H4 (cell line): ENCODE measurements at regions not wholly inside any gene's neighbourhood (a gene's known extent, or its start where the extent isn't known, plus 50 kb on each side); places are given as distances from the start of the nearest gene placed in this dataset.
"Not testable (repeated sequence)": the region's sequence is repeated elsewhere in the genome, so short reads cannot be mapped to it uniquely, and the experiment has no call there.

Experiments
- DNase-seq: peaks from one replicate; pipeline ENCODE4 v3.0.0-alpha.2; 2015; ENCODE audit warnings: low spot score

DNA sequence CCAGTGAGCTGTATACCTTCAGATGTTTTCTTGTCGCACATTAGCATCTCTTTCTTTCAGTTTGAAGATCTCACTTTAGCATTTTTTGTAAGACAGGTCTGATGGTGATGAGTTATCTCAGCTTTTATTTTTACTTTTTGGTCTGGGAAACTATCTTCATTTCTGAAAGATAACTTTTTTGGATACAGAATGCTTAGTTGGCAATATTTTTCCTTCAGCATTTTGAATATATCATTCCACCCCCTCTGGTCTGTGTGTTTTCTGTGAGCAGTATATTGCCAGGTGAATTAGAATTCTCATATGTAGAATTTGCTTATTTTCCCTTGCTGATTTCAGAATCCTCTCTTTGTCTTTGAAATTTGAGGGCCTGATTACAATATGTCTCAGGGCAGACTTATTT is 743.3 kb downstream of the PLOD2 start:
- DNase-seq, result no peak

DNA sequence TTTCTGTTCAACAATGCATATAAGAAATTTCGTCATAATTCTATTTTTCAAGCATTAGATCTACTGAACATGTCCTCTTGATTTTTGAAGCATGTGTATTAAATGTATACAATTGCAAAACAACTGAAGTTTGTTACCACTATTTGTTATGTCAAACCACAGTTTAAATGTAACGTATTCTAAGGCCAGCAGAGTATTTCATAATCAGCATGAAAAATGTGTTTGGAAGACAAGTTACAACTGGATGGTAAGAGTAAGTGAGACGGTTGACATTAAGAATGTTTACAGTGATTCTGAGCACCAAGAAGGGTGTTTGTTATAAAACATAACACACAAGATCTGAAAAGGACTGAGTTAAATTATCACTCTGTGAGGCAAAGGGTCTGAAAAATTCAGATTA is 738.4 kb downstream of the PLOD2 start:
- DNase-seq, result no peak

DNA sequence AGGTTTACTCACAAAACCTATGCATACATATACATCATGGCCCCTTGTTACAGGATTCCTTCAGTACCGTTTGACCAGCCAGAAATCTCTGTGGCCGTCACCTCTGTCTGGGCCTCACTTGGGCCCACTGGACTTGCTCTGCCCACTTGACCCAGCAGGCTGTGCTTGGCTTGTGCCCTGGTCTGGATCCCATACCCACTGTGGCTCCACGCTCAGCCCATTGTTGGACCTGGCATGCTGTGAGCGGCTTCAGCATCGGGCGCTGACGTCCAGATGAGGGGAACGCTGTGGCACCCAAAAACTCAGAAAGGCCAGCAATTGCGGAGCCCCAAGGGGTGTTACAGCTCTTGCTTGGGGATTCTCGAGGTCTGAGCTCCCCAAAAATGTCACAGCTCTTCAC is 733.6 kb downstream of the PLOD2 start:
- DNase-seq, result no peak

DNA sequence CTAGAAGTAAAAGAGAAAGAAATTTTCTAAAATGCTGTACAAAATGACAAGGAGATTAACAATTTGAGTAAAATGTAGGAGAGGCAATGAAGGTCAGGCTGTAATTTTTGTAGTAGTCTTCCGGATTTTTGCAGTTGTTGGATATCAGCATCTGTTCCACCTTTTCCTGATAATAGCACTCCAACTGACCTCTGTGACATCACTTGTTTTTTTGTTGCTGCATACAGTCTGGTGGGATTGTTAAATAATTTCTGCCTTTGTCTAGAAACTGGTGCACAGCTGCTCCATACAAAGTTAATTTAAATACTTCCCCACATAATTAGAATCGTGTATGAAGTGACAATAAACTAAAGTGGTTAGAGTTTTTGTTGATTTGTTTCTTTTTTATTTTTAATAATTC is 731.4 kb downstream of the PLOD2 start:
- no peak for DNase-seq

DNA sequence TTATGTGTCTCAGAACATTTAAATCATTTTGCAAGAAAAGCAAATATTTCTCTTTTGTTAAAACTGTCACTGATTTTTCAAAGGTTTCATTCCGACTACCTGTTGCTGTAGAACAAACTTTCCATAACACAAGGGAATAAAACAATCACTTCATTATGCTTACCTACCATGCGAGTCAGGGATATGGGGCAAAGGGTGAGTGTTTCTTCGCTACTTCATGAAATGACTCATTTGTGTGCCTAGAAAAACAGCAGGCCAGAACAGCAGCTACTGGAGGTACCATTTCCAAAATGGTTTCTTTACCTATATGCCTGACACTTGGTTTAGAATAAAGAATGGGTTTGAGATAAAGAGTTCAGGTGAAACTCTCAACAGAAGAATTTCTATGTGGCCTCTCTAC is 712.5 kb downstream of the PLOD2 start:
- DNase-seq, result no peak

DNA sequence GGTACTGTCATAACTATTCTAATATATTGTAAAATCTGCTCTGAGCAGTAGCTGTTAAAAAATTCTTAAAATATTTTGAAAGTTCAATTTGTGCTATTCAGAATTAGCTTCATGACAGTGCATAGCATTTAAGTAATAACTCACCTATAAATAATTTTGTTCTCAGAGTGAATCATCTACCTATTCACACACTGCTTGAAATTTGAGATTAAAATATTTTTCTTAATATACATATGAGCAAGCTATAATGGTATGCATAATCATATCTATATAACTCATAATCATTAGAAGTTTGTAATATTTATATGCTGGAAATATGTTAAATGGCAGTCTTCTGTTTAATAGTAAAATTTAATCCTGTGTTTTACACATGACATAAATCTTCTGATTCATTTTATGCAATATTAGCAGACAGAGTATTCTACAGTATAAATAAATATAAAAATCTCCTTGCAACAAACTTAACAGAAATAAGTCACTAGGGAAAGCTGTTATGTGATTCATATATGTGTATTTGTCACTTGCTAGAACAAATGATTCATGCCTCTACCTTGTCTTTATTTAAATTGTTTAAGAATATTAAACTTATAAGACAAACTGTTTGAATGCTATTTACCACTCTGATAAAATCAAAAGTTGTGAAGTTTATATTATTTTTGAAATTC is 710.8 kb downstream of the PLOD2 start:
- no peak for DNase-seq

DNA sequence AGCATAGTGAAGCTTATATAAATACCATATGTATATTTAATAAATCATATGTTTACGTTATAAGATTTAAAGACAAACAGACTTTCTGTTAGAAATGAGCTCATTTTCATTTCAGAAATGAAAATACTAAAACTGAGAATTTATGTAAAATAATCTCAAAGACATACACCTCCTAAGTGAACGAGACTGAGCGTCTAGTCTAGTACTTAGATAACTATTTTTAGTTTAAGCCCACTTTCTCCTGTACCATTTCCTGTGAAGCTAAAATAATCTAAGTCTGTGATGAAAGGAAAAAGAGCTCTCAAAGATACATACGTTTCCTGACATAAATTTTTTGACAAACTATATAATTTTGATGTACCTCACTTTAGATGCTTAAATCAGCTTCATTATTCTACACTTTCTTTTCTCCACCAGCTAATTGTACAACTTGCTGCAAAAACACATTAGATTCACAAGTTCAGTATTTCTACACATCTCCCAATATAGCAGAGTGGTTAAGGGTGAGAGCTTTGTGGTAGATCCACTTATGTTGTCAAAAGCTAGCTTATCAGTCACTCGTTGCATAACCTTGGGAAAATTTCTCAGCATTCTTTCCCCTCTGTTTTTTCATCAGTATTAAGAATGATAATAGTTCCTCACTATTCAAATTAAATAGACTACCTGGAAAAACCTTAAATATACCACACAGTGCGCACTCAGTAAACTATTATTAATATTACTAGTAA is 703.0 kb downstream of the PLOD2 start:
- no peak for DNase-seq

DNA sequence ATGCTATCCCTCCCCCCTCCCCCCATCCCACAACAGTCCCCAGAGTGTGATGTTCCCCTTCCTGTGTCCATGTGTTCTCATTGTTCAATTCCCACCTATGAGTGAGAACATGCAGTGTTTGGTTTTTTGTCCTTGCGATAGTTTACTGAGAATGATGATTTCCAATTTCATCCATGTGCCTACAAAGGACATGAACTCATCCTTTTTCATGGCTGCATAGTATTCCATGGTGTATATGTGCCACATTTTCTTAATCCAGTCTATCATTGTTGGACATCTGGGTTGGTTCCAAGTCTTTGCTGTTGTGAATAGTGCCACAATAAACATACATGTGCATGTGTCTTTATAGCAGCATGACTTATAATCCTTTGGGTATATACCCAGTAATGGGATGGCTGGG is 701.3 kb downstream of the PLOD2 start:
- not testable (repeated sequence) for DNase-seq

DNA sequence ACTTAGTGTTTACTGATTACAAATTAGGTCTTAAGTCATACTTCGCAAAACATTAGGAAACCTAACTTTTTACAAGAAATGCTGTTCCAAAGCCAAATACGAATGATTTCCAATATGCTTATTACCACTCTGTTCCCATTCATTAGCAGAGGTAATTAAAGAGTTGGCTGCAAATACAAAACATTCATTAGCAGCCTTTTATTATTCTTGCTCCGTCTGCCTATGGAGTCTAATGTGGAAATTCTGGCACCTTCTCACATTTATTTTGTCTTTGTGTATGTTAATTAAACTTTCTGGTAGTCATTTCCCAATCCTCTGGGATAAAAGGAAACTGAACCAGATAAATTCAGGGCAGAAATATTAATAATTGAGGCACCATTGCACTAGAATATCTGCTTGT is 689.0 kb downstream of the PLOD2 start:
- DNase-seq, result no peak

DNA sequence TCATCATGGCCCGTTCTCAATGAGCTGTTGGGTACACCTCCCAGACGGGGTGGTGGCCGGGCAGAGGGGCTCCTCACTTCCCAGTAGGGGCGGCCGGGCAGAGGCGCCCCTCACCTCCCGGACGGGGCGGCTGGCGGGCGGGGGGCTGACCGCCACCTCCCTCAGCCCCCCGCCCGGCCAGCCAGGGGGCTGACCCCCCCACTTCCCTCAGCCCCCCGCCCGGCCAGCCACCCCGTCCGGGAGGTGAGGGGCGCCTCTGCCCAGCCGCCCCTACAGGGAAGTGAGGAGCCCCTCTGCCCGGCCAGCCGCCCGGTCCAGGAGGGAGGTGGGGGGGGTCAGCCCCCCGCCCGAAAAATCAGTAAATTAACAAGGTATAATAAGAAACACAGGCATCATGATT is 678.2 kb downstream of the PLOD2 start:
- not testable (repeated sequence) for DNase-seq

DNA sequence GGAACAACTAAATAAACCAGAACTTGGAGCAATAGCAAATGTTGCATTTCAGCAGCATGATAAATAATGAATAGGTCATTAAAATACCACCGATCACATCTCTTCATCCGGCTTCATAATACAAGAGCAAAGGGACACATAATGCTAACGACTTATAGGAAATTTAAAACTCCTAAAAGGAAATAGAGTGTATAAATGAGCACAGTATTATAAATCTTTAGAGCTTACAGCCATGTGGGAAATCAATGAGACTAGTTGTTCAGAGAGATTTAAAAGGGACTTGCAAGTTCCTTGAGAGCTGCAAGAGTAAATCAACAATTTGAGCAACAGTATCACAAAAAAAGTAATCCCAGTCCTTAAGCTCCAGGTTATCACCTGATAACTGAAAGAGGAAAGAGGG is 677.0 kb downstream of the PLOD2 start:
- DNase-seq, result no peak

DNA sequence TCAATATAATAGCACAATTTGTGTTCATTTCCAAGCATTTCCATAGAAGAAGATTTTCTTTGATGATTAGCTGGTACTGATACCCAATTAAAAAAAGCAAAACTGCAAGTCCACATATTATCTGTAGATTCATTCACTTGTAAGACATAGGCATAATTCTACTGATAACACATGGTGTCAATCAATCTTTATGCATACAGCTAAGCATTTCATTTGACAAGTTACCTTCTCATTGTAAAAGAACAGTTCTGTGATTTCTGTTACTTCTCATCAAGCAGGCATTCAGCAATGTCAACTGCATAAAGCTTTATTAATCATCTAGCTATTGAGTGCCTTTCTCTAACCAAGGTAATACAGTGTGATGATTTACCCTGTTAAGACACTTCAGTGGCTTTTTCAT is 672.0 kb downstream of the PLOD2 start:
- no peak for DNase-seq

DNA sequence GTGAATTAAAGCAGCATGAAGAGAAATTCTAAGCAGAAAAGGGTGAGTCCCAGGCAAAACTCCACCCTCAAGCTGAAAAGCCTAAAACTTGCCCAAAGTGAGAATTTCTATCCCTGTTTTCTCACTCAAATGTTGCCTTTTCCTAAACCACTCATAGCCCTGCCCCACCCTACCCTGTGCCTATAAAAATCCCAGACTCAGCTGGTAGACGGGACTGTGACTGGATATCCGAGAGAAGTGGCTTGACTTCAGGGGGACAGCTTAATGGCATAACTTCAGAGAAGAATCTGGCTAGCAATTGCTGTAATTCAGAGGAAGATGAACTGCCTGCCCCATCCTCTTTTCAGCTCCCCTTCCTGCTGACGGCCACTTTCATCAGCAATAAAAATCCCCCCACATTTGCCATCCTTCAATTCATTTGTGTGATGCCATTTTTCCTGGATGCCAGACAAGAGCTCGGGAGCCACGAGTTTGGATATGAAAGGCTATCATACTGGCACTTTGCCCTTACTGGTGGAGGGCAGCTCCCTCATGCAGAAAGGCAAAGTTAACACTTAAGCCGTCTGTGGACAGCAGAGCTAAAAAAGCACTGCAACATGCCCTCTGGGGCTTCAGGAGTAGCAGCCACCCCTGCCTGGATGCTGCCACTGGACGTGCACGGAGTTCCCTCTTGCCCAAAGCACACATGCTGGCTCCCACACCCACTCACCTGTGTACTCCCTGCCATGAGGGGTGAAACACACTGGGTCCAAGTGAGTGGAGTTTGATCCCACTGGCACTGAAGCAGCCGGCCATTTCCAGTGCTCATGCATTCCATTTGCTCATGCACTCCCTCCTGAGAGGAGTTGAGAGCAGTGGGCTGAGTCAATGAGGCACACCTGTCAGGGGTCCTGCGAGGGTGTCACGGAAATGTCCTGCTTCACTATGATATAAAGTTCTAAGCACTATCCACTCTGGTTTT is 670.6 kb downstream of the PLOD2 start:
- no peak for DNase-seq

DNA sequence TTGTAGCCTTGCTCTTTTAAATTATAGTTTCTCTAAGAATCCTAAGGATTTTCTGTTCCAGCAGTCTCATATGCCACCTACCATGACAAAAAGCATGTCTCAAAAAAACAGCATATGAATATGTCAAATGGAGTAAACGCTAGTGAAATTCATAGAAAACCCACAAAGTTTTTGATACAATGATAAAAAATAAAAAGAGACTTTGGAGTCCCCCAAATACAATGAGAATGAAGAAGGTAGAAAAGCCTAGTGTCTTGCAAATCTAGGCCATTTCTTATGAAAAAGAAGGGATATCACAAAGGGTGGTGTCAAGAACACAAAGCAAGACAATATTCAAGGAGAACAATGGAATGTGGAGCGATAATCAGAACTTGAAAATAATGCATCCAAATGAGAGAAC is 668.5 kb downstream of the PLOD2 start:
- no peak for DNase-seq

DNA sequence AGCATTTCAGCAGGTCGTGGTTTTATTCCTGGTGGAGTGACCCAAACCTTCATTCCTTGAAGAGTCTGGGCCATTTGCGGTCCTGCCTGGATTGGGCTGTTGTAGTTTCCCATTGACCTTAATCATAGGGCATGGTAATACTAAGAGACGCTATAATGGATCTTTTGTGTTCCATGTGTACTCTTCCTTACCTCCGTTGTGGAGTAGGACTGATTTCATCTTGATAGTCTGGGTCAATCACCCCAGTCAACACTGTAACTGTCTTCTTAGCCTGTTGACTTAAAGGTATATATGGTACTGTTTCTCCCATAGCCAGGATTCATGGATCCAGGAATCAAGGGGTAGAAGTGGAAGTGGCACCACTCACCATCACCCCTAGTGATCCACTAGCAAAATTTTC is 643.6 kb downstream of the PLOD2 start:
- DNase-seq, result not testable (repeated sequence)

DNA sequence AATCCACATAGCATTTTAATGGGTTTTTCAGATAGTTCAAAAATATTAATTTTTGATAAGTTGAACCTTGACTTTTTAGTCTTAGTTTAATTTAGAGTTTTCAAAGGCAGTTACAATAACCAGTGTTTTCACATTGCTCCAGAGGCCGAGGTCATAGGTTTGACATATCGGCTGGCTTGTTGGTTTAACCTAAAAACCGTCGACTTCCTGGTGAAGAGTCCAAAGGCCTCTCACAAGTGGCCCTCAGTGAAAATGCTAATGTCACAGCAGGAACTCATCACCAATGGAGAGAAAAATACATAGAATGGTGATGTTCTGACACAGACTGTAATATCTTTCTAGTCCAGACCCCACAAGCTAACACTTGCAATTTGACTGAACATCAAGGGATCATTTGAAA is 642.3 kb downstream of the PLOD2 start:
- DNase-seq, result no peak

DNA sequence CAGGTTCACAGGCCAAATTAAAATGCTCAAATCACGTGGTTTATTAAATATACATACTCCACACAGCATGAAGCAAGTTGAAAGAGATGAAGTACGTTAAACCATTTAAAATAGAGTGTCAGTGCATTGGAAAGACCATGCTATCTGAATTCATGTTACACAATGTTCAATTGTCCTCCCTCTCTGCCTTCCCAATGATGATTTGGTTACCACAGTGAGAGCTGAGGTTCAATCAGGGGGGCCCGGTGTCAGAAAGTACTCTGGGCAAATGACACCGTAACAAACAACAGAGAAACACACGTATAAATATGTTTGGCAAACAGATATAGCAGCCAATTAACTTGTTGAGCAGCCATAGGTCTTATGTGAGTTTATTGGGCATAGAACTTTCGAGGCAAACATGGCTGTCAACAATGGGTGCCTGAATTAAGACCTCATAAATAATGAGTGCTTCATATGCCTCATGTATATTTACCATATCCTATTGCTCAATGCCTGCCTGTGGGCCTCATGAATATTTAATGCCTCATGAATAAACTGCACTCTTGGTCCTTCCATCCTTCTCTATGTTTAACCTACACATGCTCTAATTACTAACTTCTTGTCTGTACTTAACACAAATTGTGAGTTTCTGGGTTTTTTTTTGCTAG is 641.5 kb downstream of the PLOD2 start:
- no peak for DNase-seq

DNA sequence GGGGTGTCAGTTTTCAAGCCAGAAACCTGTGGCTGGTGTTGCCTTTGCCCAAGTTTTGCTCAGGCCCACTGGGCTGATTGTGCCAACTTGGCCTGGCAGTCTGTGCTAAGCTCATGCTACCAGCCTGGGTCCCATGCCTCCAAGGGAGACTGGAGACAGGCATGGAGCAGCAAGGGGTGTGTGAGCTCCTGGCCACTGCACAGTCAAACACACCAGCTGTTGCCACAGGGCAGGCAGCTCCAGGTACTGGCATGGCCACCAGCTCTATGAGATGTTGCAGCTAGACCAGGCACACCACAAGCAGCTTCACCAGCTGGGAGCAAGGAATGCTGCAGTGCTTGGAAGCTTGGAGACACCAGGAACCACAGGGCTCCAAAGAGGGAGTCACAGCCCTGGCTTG is 638.8 kb downstream of the PLOD2 start:
- DNase-seq, result no peak

DNA sequence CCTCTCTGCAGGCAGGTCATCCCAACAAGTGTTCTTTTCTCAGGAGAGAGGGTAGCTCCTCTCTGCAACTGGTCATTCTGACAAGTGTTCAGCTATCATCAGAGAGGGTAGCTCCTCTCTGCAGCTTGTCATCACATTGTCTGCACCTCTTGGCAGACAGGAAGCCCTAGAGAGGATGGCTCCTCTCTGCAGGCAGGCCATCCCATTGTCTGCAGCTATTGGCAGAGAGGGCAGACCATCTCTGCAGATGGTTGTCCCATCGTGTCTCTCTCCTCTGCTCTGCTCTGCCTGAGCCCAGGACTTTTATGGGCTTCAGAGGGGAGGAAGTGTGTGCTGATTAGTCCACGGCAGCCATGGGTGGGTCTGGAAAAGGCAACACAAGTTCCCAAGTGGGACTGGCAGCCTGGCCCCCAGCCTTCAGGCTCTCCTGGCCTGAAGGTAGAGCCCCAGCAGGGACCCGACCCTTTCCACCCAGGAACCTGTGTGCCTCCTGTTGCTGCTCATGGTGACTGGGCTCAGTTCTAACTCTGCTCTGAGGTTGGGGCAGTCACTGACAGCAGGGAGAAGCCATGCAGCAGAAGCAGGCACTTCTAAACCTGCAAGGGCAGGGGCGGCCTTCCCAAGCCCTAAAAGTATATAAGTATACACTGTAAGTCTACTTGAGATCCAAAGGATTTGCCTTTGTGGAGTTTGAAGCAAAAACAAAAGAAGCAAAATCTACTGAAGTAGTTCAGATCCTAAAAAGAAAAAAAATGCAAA is 637.9 kb downstream of the PLOD2 start:
- DNase-seq, result no peak

DNA sequence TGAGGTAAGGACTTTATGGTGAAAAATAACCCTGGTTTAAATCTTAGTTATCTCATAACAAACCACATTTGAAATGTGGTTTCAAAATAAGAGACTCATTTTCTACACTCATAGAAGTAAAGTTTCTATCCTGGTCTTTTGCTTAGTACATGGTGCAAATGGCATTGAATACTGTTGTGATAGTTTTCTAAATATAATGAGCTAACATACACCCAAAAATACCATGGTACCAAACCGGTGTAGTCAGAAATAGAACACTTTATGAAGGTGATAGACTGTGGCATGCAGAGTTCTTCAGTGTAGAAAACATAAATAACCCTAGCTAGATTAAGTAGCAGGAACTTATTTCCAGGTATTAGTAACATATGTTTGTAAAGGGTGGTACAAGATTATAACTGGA is 629.4 kb downstream of the PLOD2 start:
- DNase-seq, result no peak

DNA sequence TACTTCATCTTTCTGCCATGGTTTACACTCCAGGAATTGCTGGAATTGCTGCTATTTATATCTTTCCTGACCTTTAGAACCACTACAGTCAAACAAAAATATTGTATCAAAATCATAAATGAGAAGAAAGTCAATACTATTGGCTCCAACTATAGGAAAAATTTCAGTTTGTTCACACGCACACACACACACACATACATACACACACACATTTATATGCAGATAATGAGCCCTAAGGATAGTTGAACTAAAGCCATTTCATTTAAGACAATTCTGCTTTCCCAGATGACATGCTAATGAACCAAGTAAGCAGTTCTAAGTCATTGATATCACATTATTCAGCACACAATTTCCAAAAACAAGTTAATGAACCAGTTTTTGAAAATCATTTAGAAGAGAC is 627.3 kb downstream of the PLOD2 start:
- DNase-seq, result no peak
